Inflammatory macrophage (primary cell): ENCODE measurements at regions not wholly inside any gene's neighbourhood (a gene's known extent, or its start where the extent isn't known, plus 50 kb on each side); places are given as distances from the start of the nearest gene placed in this dataset.
"Not testable (repeated sequence)": the region's sequence is repeated elsewhere in the genome, so short reads cannot be mapped to it uniquely, and the experiment has no call there.

Experiments used
- DNase-seq, 2 donors: peaks; one replicate each; pipeline ENCODE4 v3.0.0-alpha.2; 2020 to 2022

DNA sequence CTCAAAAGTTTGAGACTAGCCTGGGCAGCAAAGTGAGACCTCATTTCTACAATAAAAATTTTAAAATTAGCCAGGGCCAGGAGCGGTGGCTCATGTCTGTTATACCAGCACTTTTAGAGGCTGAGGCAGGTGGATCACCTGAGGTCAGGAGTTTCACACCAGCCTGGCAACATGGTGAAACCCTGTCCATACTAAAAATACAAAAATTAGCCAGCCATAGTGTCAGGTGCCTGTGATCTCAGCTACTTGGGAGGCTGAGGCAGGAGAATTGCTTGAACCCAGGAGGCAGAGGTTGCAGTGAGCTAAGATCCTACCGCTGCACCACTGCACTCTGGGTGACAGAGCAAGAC lies 85.1 kb upstream of the MAP4 start:
- DNase-seq = not testable (repeated sequence)

DNA sequence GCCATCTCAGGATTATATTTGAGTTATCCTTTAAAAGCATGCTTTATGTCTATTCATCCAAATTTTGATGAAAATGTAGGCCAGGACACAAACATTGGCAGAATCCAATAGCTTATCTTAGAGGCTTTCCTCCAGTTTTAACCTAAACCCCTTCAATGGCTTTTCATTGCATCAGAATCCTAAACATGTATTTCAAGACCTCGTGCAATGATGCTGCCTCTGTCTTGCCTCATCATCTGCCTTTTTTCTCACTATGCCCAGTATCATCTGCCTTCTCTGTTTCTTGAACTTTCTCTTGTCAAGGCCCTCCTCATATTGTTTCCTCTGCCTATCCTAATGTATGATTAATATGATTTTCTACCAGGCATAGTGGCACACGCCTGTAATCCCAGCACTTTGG lies 76.1 kb upstream of the MAP4 start:
- DNase-seq = no peak

GRCh38 chr3:48090166-48090939 lies 74.1 kb upstream of the MAP4 start:
- DNase-seq = no peak

- peak; percentile 96 to 97 for DNase-seq
Observed at GRCh38 chr3:48088749-48089466, 72.7 kb upstream of the MAP4 start.

- DNase-seq = peak in 1 of 2 donors; percentile 23
Observed at GRCh38 chr3:48088056-48088748, 72.0 kb upstream of the MAP4 start.

- no peak for DNase-seq
Observed at GRCh38 chr3:48086705-48087104, 70.5 kb upstream of the MAP4 start.

- no peak for DNase-seq
Observed at GRCh38 chr3:48084929-48085328, 68.7 kb upstream of the MAP4 start.

GRCh38 chr3:48084170-48084569 lies 68.0 kb upstream of the MAP4 start:
- no peak for DNase-seq

DNA sequence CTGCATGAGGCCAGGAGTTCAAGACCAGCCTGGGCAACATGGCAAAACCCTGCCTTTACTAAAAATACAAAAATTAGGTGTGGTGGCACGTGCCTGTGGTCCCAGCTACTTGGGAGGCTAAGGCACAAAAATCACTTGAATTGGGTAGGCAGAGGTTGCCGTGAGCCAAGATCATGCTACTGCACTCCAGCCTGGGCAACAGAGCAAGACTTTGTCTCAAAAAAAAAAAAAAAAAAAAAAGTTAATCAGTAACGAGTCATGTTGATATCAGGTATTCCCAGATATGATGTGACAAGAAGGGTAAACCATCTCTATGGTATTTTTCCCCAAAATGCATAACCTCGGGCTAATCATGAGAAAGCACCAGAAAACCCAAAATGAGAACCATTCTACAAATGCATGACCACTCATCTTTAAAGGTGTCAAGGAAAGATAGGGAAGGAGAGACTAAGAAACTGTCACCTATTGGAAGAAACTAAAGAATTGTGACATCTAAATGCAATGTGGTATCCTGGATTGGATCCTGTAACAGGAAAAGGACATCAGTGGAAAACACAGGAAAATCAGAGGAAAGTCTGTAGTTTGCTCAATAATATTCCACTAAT lies 66.5 kb upstream of the MAP4 start:
- no peak for DNase-seq

- DNase-seq = no peak
Observed at GRCh38 chr3:48077815-48078214, 61.6 kb upstream of the MAP4 start.

DNA sequence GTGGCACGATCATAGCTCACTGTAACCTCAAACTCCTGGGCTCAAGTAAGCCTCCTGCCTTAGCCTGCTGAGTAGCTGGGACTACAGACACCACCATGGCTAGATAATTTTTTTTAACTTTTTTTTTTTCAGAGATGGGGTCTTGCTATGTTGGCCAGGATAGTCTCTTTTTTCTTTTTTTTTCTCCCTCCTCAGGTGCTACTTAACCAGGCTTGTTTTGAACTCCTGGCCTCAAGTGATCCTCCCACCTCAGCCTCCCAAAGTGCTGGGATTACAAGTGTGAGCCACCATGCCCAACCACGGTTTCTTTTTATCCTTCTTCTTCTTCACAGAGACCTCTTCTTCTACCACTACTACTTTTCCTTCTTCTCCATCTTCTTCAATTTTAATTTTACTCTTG lies 53.8 kb upstream of the MAP4 start:
- no peak for DNase-seq

- no peak for DNase-seq
Observed at GRCh38 chr3:48069339-48069738, 53.1 kb upstream of the MAP4 start.

- DNase-seq = no peak
Observed at GRCh38 chr3:48068886-48069285, 52.7 kb upstream of the MAP4 start.

DNA sequence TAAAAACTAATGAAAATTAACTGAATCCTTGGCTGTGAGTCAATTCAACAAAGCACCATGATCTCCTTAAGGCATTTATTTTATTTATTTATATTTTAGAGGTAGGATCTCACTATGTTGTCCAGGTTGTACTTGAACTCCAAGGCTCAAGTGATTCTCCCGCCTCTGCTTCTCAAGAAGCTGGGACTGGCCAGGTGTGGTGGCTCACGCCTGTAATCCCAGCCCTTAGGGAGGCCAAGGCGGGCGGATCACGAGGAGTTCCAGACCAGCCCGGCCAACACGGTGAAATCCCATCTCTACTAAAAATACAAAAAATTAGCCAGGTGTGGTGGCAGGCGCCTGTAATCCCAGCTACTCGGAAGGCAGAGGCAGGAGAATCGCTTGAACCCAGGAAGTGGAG lies 52.1 kb upstream of the MAP4 start:
- DNase-seq = not testable (repeated sequence)

- DNase-seq = no peak
Observed at GRCh38 chr3:48067271-48067670, 51.1 kb upstream of the MAP4 start.
